ENCODE measurements at regions not wholly inside any gene's neighbourhood (a gene's known extent, or its start where the extent isn't known, plus 50 kb on each side); places are given as distances from the start of the nearest gene placed in this dataset.

GRCh38 chrX:6738518-6739470, 203.9 kb upstream of the VCX3A start:
- TF ChIP-seq TAF1 (IDR thresholded peaks at IDR 0.05; ENCODE audit: low read depth) (no peak), CREB1 (IDR thresholded peaks at IDR 0.05; ENCODE audit: low read depth) (no peak), CEBPB (IDR thresholded peaks at IDR 0.05) (no peak), RAD21 (IDR thresholded peaks at IDR 0.05; ENCODE audit: low read depth) (no peak), MAX (IDR thresholded peaks at IDR 0.05) (no peak), EGR1 (IDR thresholded peaks at IDR 0.05) (no peak), TEAD4 (IDR thresholded peaks at IDR 0.05) (no peak), ZBTB7A (IDR thresholded peaks at IDR 0.05; ENCODE audit: low read depth) (no peak), TCF12 (IDR thresholded peaks at IDR 0.05; ENCODE audit: low read depth) (no peak), YY1 (IDR thresholded peaks at IDR 0.05; ENCODE audit: low read depth) (no peak), USF1 (IDR thresholded peaks at IDR 0.05) (no peak)
